Cardiac septum (tissue), 1 donor: ENCODE measurements at regions not wholly inside any gene's neighbourhood (a gene's known extent, or its start where the extent isn't known, plus 50 kb on each side); places are given as distances from the start of the nearest gene placed in this dataset.
"Not testable (repeated sequence)": the region's sequence is repeated elsewhere in the genome, so short reads cannot be mapped to it uniquely, and the experiment has no call there.

Experiments used
- DNase-seq: peaks from one replicate; pipeline ENCODE4 v3.0.0-alpha.2; 2020; ENCODE audit warnings: low spot score
- intact Hi-C: fragments of 100-400 bp; cut with DNase I; formaldehyde crosslinking; loops from one replicate; pipeline ENCODE4 v1.14.0; 2022
- donor health status: DM: no; HTN: no; CAD: no.

DNA sequence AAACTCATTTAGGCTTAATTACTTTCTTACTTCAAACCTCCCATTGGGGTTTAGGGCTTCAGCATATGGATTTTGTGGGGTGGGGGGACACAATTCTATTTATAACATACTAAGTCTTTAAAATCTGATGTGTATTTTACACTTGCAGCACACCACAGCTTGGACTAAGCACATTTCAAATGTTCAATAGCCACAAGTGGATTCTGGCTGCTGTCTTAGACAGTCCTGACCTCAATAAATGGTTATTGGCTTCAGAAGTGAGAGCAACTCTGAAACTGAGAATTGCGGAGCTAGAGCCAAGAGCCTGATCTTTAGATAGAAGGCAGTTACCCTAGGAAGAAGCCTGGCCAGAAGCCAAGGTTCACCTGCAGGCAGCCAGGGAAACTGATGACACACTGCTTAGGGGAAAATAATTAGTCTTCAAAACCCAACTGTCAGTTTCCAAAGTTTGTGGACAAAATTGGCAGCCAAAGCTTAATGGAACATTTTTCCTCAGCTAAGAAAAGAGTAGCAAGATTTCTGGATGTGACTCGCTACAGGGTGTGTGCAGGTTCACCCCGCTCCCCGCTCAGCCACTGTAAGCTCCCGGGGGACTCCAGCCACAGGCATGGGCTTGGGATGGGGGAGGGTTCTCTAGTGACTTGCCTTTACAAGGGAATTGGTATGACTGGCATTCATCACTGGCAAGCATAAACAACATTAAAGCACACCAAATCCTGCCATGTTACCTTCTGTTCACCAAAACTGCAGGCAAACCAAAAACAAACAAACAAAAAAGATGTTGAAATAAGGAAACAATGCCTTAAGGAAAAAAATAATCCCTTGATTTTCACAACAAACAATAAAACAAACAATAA lies 219.8 kb downstream of the TFAP2A start:
- DNase-seq, result no peak
- intact Hi-C loops, result no loop called here

DNA sequence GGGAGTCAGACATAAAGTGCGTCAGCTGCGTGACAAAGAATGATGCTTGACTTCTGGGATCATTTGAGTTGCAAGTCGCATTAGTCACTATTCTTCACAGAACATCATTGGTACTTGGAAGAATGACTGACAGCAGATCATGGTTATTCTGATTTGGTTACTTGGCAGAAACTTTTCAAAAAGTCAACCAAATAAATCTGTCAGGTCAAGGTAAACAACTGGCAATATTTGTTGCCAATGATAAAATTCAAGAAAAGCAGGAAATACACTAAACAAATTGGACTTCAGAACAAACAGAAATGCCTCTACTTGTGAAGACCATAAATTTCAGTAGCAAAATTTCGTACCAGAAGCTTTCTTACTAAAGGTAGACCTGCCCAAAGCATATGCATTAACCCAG lies 221.6 kb downstream of the TFAP2A start:
- intact Hi-C loops, result no loop called here
- no peak for DNase-seq

DNA sequence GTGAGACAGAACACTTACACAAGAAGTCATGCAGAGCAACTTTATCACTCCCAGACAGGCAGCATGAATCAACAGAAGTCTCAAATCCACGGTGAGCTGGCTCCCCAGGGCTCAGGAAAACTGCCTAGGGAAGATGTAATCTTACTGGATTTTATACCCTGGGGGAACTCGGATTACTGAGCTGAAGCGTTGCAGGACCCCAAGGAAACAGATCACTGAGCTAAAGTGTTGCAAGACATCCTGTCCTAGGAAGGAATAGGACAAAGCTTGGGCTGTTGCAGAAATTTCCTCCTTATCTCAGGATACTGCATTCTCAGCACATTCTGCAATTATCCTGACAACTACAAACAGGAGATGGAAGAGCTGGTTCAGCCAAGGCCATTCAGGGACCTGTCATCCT lies 224.8 kb downstream of the TFAP2A start:
- intact Hi-C loops, result no loop called here
- DNase-seq, result no peak

DNA sequence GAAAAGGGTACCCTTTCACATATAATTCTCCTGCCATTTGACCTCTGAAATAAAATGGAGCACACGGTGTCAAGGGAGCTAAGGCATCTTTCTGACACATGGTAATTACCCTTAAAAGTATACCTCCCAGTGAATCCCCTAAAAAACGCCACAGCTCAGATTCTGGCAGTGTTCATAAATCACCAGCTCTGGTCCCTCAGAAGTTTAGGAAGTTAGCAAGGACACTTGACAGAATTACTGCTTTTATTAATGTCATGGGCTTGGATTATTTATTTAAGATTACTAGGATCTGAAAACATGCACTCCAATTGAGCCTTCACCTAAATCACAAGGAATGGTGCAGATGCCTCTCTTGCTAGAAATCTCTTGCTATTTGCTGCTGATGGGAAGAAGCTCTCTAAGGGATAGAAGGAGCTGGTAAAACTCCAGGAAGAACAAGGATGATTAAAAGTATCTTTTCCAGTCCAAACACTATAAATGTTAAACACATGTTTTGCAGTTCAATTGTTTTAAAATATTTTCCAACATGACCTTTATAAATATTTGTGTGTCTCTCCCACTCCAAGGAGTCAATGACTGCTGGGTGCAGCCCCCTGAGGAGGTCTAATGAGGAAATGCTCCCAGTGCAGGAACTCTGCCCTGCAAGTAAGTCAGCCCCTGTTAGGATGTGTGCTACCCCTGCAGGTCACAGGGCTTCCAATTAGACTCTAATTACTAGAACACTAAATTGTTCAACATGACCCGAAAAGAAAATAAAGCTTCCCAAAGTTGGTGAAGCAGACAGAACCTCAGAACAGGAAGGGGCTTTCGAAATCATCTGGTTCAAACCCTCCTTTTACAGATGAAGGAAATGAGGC lies 230.3 kb downstream of the TFAP2A start:
- intact Hi-C loops, result no loop called here
- no peak for DNase-seq

DNA sequence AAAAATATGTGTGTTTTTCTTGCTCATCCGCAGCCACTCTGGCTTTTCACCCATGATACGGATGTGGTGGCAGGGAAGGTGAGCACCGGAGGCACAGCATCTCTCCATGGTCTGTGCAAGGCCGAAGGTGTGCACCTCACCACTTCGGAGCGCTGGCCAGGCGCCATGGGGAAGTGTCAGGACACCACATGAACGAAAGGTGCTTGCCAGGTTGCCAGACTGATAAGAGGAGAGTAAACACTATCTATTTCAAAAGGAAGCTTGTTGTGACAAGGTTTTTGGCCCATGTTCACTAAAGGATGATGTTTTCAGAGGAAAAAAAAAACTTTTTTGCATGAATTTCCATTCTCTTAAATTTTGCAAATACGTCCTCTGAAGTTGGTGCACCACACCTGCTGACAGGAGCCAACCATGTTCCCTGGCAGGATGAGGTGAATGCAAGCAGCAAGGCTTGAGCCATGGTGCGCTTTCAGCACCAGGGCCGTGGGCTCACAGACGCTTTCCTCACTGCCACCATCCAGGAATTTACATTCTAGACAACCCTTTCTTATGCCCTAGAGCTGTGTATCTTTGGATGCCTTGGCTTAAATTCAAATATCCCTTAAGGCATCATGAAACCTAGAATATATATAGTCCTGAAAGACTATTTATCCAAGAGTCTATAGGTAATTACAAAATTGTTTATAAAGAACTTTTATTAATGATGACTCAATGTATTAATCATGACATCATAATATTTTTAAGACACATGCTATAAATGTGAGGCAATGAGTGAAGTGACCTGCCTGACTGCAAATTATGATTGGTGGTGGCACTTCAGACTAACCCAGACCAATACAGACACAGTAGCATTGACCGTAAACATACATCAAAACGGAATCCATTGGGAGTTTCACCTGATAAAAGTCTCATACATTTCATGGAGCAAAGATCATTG lies 234.5 kb downstream of the TFAP2A start:
- intact Hi-C loops, result no loop called here
- no peak for DNase-seq

DNA sequence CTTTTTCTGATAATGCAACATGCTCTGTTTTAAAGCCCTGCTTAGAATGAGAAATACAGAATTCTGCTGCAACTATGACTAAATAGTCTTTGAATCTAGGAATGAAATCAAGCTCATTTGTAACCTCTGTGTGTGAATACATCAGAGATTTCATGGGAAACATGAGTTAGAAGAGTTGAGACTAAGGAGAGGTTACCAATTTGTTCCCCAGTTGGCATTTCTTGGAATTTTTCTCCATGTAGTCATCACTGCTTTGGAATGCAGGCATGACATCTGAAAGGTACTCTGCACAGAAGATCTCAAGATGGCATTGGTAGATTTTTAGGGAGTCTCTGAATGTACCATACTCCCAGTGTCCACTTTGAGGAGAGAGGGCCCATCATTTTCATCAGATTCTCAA lies 237.2 kb downstream of the TFAP2A start:
- DNase-seq, result no peak
- intact Hi-C loops, result no loop called here

DNA sequence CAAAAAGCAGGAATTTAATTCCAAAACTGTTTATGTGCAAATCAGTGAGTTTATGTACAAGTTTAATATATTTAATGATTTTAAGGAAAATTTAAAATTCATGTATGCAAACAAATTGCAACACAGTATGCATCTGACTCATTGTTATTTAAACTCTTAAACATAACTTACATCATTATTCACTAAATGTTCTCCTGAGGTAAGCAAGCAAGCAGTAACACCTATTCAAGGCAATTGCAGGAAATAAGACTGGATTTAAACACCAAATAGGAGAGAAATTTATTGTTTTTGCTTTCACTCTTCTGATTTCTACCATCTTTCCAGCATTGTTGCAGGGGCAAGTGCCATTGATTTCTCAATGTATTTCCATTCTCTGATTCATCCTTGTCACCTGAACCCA lies 239.5 kb downstream of the TFAP2A start:
- no peak for DNase-seq
- intact Hi-C loops, result no loop called here

DNA sequence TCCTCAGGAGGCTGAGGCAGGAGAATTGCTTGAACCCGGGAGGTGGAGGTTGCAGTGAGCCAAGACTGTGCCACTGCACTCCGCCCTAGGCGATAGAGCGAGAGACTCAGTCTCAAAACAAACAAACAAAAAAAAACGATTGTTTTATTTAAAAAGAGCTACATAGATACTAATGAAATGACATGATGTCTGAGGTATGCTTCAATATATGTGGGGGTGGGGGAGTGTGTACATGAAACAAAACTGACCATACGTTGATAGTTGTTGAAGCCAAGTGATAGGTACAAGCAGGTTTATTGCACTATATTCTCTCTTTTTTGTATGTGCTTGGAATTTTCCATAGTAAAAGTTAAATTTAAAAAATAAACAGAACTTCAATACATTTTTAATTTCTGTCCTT lies 240.1 kb downstream of the TFAP2A start:
- intact Hi-C loops, result no loop called here
- DNase-seq, result no peak

DNA sequence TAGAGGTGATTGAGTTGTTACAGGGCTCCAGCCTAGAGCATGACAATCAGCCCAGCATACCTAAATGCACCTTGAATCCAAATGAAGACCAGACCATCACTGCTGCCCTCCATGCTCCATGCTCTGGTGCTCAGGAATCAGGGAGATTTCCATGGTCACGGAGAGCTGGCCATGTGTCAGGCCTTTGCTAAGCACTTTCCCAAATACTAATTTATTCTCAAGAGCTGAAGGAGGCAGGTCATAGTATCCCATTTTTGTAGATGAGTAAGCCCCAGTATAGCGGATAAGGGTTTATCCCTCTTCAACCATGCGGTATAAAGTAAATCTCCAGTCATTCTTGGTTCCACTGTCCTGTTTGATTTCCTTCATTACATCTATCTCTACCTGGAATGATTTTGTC lies 240.8 kb downstream of the TFAP2A start:
- intact Hi-C loops, result no loop called here
- no peak for DNase-seq

DNA sequence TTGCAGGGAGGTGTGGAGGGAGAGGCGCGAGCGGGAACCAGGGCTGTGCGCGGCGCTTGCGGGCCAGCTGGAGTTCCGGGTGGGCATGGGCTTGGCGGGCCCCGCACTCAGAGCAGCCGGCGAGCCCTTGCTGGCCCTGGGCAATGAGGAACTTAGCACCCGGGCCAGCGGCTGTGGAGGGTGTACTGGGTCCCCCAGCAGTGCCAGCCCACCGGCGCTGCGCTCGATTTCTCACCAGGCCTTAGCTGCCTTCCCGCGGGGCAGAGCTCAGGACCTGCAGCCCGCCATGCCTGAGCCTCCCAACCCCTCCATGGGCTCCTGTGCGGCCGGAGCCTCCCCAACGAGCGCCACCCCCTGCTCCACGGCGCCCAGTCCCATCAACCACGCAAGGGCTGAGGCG lies 243.2 kb downstream of the TFAP2A start:
- intact Hi-C loops, DNase-seq: not testable (repeated sequence)

DNA sequence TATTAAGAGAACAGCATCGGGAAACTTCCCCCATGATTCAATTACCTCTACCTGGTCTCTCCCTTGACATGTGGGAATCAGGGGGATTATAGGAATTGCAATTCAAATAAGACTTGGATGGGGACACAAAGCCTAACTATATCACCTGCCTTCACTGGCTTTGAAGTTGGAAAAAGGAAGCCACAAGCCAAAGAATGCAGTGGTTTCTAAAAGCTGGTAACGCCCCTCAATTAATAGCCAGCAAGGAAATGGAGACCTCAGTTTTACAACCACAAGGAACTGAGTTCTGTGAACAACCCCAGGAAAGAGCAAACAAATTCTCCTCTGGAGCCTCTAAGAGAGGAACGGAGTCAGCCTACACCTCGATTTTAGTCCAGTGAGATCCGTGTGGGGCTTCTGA lies 244.1 kb downstream of the TFAP2A start:
- no peak for DNase-seq
- intact Hi-C loops, result no loop called here

DNA sequence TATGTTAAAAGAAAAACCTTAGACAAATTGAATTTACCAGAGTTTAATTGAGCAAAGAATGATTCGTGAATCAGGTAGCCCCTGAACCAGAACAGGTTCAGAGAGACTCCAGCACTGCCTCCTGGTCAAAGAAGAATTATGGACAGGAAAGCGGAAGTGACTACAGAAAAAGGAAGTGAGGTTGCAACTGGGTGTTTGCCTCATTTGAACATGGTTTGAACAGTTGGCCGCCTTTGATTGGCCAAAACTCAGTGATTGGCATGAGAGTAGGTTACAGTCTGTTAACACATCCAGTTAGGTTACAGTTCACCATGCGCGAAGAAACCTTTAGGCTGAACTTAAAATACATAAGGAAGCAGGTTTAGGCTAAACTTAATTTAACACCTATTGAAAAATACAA lies 248.8 kb downstream of the TFAP2A start:
- intact Hi-C loops, result no loop called here
- DNase-seq, result no peak

DNA sequence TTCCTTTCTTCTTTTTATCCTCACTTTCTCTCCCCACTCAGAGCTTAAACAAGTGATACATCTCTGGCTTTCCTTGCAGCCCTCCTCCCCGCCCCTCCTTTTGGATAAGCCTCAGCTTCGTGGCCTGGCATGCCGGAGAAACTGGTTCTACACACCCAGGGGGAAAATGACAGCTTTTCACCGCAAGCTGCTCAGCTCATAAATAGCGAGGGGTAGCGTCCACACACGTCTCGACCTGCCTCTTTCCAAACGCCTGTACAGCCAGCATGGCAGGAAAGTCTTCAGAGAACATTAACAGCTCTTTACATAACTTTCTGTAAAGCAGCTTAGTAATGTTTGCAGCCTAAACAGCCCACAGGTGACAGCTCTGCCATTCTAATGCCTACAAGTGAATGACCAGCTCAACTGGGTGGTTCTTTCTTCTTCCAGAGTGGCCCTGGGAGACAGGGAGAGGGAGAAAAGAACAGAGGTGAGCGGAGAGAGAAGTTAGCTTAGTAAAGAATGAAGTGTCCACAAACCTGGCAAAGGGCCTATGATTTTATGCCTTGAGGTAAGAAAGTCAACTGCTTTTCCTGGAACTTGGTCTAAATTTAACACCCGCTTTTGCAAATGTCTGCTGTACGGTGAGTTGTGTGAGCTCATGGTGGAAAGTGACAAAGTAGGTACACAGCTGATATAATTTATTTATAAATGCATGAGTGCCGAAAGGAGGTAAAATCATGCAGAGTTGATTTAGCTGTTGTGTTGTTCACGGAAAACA lies 251.5 kb downstream of the TFAP2A start:
- no peak for DNase-seq
- intact Hi-C loops, result no loop called here

DNA sequence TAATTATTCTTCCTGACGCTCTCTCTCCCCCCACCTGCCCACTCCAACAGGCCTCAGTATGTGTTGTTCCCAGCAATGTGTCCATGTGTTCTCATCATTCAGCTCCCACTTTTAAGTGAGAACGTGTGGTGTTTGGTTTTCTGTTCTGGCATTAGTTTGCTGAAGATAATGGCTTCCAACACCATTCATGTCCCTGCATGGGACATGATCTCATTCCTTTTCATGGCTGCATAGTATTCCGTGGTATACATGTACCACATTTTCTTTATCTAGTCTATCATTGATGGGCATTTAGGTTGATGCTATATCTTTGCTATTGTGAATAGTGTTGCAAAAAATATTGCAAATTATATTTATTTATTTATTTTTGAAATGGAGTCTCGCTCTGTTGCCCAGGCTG lies 258.0 kb downstream of the TFAP2A start:
- no peak for DNase-seq
- intact Hi-C loops, result no loop called here

DNA sequence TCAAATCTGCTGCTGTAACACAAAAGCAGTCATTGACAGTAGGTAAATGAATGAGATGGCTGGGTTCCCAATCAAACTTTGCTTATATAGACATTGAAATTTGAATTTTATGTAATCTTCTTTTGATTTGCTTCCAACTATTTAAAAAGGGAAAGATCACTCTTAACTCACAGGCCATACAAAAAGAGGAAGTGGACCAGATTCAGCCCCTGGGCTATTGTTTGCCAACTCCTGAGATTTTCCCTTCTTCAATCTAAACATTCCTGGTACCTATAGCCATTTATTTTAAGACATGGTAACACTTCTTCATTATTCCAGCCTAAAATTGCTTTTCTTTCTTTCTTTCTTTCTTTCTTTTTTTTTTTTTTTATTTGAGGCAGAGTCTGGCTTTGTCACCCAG lies 260.6 kb downstream of the TFAP2A start:
- DNase-seq, result no peak
- intact Hi-C loops, result no loop called here

DNA sequence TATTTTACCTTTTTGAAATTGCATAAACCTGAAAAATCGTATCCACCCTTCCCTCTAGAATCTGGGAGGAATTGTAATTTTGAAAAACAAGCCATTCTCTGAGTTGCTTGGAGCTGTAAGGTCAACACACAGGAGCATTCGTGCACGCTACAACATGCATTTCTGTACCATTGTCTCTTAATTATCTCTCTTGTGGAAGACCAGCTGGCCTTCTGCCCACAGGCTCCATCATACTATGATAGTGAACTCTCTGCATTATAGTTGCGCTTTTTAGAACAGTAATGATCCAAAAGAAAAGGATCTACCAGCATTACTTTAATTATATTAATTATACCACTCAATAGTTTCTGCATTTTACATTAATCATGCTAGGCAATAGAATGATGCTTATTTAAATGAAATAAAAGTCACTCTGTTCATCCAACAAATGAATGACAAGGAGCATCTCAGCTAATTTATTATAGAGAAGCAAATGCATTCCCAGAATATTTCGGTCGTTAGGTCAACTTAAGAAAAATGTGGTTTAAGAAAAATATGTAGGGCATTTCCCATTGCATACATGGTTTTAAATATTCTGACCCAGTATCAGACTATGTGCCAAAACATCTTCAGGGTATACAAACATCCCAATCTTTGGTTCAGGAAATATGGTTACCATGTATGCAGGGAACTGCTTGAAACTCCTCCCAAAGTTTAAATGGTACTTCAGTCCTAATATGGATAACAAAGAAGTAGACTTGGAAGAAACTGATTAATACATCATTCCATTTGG lies 263.5 kb downstream of the TFAP2A start:
- intact Hi-C loops, result no loop called here
- no peak for DNase-seq

DNA sequence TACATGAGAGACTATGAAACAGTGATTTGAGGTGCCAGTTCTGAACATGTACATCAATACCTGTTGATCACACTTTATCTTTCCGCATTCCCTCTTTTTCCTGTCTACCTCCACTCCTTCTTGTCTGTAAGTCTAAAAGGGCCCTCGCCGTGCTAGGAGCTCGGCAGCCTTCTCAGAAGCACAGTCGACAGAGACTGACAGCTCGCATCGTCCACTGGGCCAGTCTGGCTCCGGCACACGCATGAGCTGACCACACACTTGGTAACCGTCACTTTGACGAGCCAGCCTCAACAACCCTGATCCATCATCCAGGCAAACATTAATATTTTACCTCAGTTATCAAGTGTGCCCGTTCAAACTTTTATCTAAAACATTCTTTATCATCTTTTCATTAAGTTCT lies 265.3 kb downstream of the TFAP2A start:
- intact Hi-C loops, result no loop called here
- DNase-seq, result no peak

DNA sequence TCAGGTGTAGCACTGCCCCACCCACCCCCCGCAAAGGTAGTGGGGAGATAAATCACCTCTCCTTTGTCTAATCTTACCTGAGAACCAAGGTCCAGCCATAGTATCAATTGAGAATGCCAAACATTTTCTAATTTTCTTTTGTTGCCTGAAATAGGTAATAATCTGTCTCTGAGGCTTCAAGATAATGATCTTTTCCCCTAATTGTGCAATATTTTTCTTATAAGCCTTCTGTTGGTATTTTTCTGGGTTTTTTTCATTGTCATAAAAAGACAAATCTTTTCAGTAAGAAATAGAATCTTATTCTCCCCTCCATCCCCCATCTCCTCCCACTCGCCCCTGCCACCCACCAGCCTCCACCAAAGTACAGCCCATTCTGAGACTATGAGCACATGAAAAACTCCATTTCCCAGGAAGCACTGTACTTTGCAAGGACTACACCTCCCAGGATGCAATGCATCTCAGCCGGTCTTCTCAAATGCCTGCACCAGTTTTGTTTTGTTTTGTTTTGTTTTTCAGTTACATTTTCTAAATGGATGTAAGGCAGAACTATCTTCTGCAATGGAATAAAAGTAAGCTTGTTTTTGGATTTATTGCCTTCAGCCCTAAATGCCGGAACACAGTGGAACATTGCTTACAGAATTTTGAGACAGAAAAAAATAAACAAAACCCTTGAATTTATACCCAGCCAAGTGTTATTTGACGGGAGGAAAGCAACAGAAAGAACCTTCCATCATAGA lies 268.0 kb downstream of the TFAP2A start:
- intact Hi-C loops, result no loop called here
- no peak for DNase-seq
